HFF-Myc (cell line): ENCODE measurements at regions not wholly inside any gene's neighbourhood (a gene's known extent, or its start where the extent isn't known, plus 50 kb on each side); places are given as distances from the start of the nearest gene placed in this dataset.

Source experiments
- DNase-seq: peaks from one replicate; pipeline ENCODE4 v3.0.0-alpha.2; 2011; ENCODE audit warnings: low read depth; ENCODE audit errors: extremely low read depth
- H3K4me3 ChIP-seq: replicated peaks from 2 replicates; pipeline ENCODE4 v1.5.1; 2011; ENCODE audit warnings: low read depth, mild to moderate bottlenecking, control low read depth, low read length
- CTCF ChIP-seq: IDR thresholded peaks from 2 replicates; pipeline ENCODE4 v1.5.1; 2012; ENCODE audit warnings: mild to moderate bottlenecking, low read depth, low read length, control low read depth; ENCODE audit errors: missing control alignments

- no peak overlapping the region for H3K4me3 ChIP-seq
- no peak for DNase-seq
- TF ChIP-seq CTCF = no peak
These were observed 426.4 kb upstream of the ID2 start for GRCh38 chr2:8255448-8255800.

GRCh38 chr2:8256905-8257304 is 425.0 kb upstream of the ID2 start:
- no peak overlapping the region for H3K4me3 ChIP-seq

GRCh38 chr2:8257502-8257901 is 424.4 kb upstream of the ID2 start:
- H3K4me3 ChIP-seq = no peak overlapping the region
- no peak for TF ChIP-seq CTCF
- DNase-seq = no peak

More at GRCh38 chr2:8256905-8257304, 425.0 kb upstream of the ID2 start:
- no peak for DNase-seq
- no peak for TF ChIP-seq CTCF

- DNase-seq = no peak
- no peak for TF ChIP-seq CTCF
- H3K4me3 ChIP-seq = no peak overlapping the region
These were observed 423.4 kb upstream of the ID2 start for GRCh38 chr2:8258406-8258805.

- no peak for TF ChIP-seq CTCF
- no peak for DNase-seq
- H3K4me3 ChIP-seq = no peak overlapping the region
These were observed 422.6 kb upstream of the ID2 start for GRCh38 chr2:8259106-8259840.

- TF ChIP-seq CTCF = no peak
- H3K4me3 ChIP-seq = no peak overlapping the region
- DNase-seq = no peak
These were observed 422.0 kb upstream of the ID2 start for GRCh38 chr2:8259841-8260178.

- no peak for TF ChIP-seq CTCF
- DNase-seq = no peak
- H3K4me3 ChIP-seq = no peak overlapping the region
These were observed 421.6 kb upstream of the ID2 start for GRCh38 chr2:8260213-8260612.
